Mucosa of gallbladder (tissue), 1 donor: ENCODE measurements at regions not wholly inside any gene's neighbourhood (a gene's known extent, or its start where the extent isn't known, plus 50 kb on each side); places are given as distances from the start of the nearest gene placed in this dataset.
"Not testable (repeated sequence)": the region's sequence is repeated elsewhere in the genome, so short reads cannot be mapped to it uniquely, and the experiment has no call there.

Source experiments
- DNase-seq: peaks from one replicate; pipeline ENCODE4 v3.0.0-alpha.2; 2020; ENCODE audit warnings: low spot score
- donor health status: DM: no; HTN: no; CAD: no.

DNA sequence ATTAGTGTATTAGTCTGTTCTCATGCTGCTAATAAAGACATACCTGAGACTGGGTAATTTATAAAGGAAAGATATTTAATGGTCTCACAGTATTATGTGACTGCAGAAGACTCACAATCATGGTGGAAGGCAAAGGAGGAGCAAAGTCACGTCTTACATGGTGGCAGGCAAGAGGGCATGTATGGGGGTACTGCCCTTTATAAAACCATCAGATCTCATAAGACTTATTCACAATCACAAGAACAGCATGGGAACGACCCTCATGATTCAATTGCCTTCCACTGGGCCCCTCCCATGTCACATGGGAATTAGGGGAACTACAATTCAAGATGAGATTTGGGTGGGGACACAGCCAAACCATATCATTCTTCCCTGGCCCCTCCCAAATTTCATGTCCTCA is 52.7 kb upstream of the ST3GAL5 start:
- DNase-seq, result not testable (repeated sequence)

DNA sequence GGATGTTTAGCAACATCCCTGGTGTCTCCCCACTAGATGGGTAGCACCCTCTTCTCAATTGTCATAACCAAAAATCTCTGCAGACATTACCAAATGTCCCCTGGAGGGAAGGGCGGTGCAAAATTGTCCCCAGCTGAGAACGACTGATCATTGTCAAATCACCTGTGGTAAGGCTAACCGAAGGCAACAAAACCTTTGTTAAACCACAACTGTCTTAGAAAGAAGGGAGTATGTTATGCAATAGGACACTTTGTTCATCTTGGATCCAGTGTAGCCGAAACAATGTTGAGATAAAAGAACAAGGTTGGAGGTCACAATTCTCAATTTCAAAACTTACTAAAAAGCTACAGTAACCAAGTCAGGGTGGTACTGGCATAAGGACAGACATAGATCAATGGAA is 50.3 kb upstream of the ST3GAL5 start:
- no peak for DNase-seq
